Esophagus squamous epithelium (tissue), 4 donors: ENCODE measurements at regions not wholly inside any gene's neighbourhood (a gene's known extent, or its start where the extent isn't known, plus 50 kb on each side); places are given as distances from the start of the nearest gene placed in this dataset.

Source experiments
- CTCF ChIP-seq, 6 experiments: fragments of 450-650 bp in 4 of 6; fragments of 200-600 bp in 2 of 6; sonication (generic) in 2 of 6; IDR thresholded peaks; one replicate each; pipeline ENCODE4 v1.5.1; 2016 to 2019; ENCODE audit warnings: antibody characterized with exemption in 6 of 6, mild to moderate bottlenecking in 4 of 6, moderate library complexity in 4 of 6
- POLR2A ChIP-seq, 4 donors: fragments of 450-650 bp; IDR thresholded peaks; one replicate each; pipeline ENCODE4 v1.6.1; 2017; ENCODE audit warnings: antibody characterized with exemption in 4 of 4, mild to moderate bottlenecking in 4 of 4, moderate library complexity in 3 of 4

GRCh38 chr10:4103603-4104002 is 318.6 kb upstream of the KLF6 start:
- no peak for TF ChIP-seq CTCF (IDR thresholded peaks at IDR 0.05)
- no peak for TF ChIP-seq POLR2A (IDR thresholded peaks at IDR 0.05)
